ENCODE measurements at regions not wholly inside any gene's neighbourhood (a gene's known extent, or its start where the extent isn't known, plus 50 kb on each side); places are given as distances from the start of the nearest gene placed in this dataset.

DNA sequence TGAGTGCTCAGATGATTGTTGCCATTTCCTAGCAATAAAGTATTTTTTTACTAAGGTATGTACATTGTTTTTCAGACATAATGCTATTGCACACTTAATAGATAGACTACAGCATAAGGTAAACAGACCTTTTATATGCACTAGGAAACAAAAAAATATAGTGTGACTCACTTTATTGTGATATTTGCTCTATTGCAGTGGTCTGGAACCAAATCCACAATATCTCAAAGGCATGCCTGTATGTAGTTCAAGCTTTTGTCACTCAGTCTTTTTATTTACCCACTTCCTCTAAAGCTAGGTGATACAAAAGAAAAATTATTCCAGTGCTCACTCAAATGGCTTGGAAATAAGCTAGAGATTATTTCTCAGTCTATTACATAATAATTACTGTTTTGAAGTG lies 209.9 kb upstream of the VEPH1 start:
- TF ChIP-seq CTCF (IDR thresholded peaks at IDR 0.05; ENCODE audit: borderline replicate concordance, extremely low read depth, low read length, poor library complexity, severe bottlenecking) (no peak), EZH2 (IDR thresholded peaks at IDR 0.05; ENCODE audit: borderline replicate concordance, low read depth, low read length, severe bottlenecking) (no peak)
